ENCODE measurements at regions not wholly inside any gene's neighbourhood (a gene's known extent, or its start where the extent isn't known, plus 50 kb on each side); places are given as distances from the start of the nearest gene placed in this dataset.
A peak's percentile ranks its signal among the peaks of the same experiment; 100 is the strongest.

GRCh38 chr4:137705171-137705783 lies 173.0 kb upstream of the PCDH18 start:
- Histone ChIP-seq H3K36me3 (no peaks in the 10 kb centered on the region), H3K27ac (peak overlapping the region in 4 of 5 donors; percentile 35 to 75 (median 50)), H3K27me3 (no peaks in the 10 kb centered on the region), H3K9me3 (peaks cover 0 to 4% (median 0%) of the 10 kb centered on the region in 4 donors), H3K4me1 (peaks cover 0 to 22% (median 5%) of the 10 kb centered on the region in 4 donors), H3K4me3 (no peak overlapping the region)
- DNase-seq: peak in 1 of 2 donors; percentile 87
- WGBS, 5 donors: 22 to 63% (median 49%) methylated on average over 3 of the region's 3 CpGs
- peak in 1 of 3 donors; percentile 47 for TF ChIP-seq POLR2AphosphoS5 (IDR thresholded peaks at IDR 0.05)
- TF ChIP-seq EP300 (IDR thresholded peaks at IDR 0.05): no peak
- no peak for TF ChIP-seq POLR2A (IDR thresholded peaks at IDR 0.05)
- intact Hi-C loops (cut with DNase I; ENCODE audit: low total_unique reads): no loop called here

DNA sequence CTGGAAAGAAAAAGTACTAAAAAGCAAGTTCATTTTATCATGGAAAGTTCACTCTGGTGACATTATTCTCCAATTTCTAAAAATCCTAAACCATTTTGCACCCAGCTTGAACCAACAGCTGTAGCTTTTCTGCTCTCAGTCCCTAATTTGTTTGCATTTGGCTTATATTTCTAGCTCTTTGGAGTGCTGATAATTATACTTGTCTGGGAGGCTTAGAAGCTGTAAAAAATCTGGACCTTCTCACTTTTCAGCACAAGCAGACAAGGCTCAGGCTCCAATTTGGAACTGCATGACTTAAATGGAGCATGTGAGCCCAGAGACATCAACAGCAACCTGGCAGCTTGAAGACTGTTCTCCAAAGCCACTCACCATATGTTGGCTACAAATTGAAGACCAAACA lies 170.9 kb upstream of the PCDH18 start:
- Histone ChIP-seq H3K27ac (peak overlapping the region in 1 of 5 donors; percentile 16), H3K27me3 (no peaks in the 10 kb centered on the region), H3K4me1 (peaks cover 0 to 22% (median 5%) of the 10 kb centered on the region in 4 donors), H3K36me3 (no peaks in the 10 kb centered on the region), H3K4me3 (no peak overlapping the region), H3K9me3 (peaks cover 0 to 4% (median 0%) of the 10 kb centered on the region in 4 donors)
- intact Hi-C loops (cut with DNase I; ENCODE audit: low total_unique reads): no loop called here
- no peak for TF ChIP-seq POLR2AphosphoS5 (IDR thresholded peaks at IDR 0.05)
- TF ChIP-seq POLR2A (IDR thresholded peaks at IDR 0.05): no peak
- TF ChIP-seq, protein P1, sequence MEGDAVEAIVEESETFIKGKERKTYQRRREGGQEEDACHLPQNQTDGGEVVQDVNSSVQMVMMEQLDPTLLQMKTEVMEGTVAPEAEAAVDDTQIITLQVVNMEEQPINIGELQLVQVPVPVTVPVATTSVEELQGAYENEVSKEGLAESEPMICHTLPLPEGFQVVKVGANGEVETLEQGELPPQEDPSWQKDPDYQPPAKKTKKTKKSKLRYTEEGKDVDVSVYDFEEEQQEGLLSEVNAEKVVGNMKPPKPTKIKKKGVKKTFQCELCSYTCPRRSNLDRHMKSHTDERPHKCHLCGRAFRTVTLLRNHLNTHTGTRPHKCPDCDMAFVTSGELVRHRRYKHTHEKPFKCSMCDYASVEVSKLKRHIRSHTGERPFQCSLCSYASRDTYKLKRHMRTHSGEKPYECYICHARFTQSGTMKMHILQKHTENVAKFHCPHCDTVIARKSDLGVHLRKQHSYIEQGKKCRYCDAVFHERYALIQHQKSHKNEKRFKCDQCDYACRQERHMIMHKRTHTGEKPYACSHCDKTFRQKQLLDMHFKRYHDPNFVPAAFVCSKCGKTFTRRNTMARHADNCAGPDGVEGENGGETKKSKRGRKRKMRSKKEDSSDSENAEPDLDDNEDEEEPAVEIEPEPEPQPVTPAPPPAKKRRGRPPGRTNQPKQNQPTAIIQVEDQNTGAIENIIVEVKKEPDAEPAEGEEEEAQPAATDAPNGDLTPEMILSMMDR (IDR thresholded peaks at IDR 0.05): no peak
- TF ChIP-seq EP300 (IDR thresholded peaks at IDR 0.05): no peak
- DNase-seq: peak in 1 of 2 donors; percentile 72

GRCh38 chr4:137702512-137702911 lies 170.2 kb upstream of the PCDH18 start:
- H3K36me3 ChIP-seq: no peaks in the 10 kb centered on the region
- no peaks in the 10 kb centered on the region for H3K27me3 ChIP-seq
- peaks cover 0 to 22% (median 5%) of the 10 kb centered on the region in 4 donors for H3K4me1 ChIP-seq
- H3K9me3 ChIP-seq: peaks cover 0 to 4% (median 0%) of the 10 kb centered on the region in 4 donors
- WGBS, 5 donors: 46 to 60% (median 51%) methylated on average over 2 of the region's 2 CpGs
- no peak overlapping the region for H3K4me3 ChIP-seq
- intact Hi-C loops (cut with DNase I; ENCODE audit: low total_unique reads): no loop called here
- H3K27ac ChIP-seq: no peak overlapping the region
- no peak for DNase-seq
- TF ChIP-seq, protein P1 (IDR thresholded peaks at IDR 0.05): no peak
- TF ChIP-seq POLR2AphosphoS5 (IDR thresholded peaks at IDR 0.05): no peak
- no peak for TF ChIP-seq EP300 (IDR thresholded peaks at IDR 0.05)
- TF ChIP-seq POLR2A (IDR thresholded peaks at IDR 0.05): no peak

GRCh38 chr4:137701401-137701800 lies 169.1 kb upstream of the PCDH18 start:
- Histone ChIP-seq H3K9me3 (peaks cover 0 to 4% (median 0%) of the 10 kb centered on the region in 4 donors), H3K27ac (no peak overlapping the region), H3K27me3 (no peaks in the 10 kb centered on the region), H3K36me3 (no peaks in the 10 kb centered on the region), H3K4me3 (no peak overlapping the region), H3K4me1 (peaks cover 0 to 22% (median 5%) of the 10 kb centered on the region in 4 donors)
- WGBS, 5 donors: 64 to 100% (median 94%) methylated on average over 1 of the region's 1 CpG
- no peak for DNase-seq
- intact Hi-C loops (cut with DNase I; ENCODE audit: low total_unique reads): no loop called here
- TF ChIP-seq, protein P1 (IDR thresholded peaks at IDR 0.05): no peak
- TF ChIP-seq EP300 (IDR thresholded peaks at IDR 0.05) (no peak), POLR2AphosphoS5 (IDR thresholded peaks at IDR 0.05) (no peak), POLR2A (IDR thresholded peaks at IDR 0.05) (no peak)

GRCh38 chr4:137700751-137701150 lies 168.5 kb upstream of the PCDH18 start:
- Histone ChIP-seq H3K9me3 (peaks cover 0 to 4% (median 0%) of the 10 kb centered on the region in 4 donors), H3K4me3 (no peak overlapping the region), H3K27me3 (no peaks in the 10 kb centered on the region), H3K4me1 (peaks cover 0 to 20% (median 4%) of the 10 kb centered on the region in 4 donors), H3K27ac (no peak overlapping the region), H3K36me3 (no peaks in the 10 kb centered on the region)
- 87 to 96% (median 89%) methylated on average over 4 of the region's 4 CpGs for WGBS, 5 donors
- intact Hi-C loops (cut with DNase I; ENCODE audit: low total_unique reads): no loop called here
- TF ChIP-seq POLR2A (IDR thresholded peaks at IDR 0.05): no peak
- TF ChIP-seq, protein P1 (IDR thresholded peaks at IDR 0.05): no peak
- DNase-seq: no peak

All from stomach (tissue), 8 donors.